DOHH2 (cell line): ENCODE measurements at regions not wholly inside any gene's neighbourhood (a gene's known extent, or its start where the extent isn't known, plus 50 kb on each side); places are given as distances from the start of the nearest gene placed in this dataset.
"Not testable (repeated sequence)": the region's sequence is repeated elsewhere in the genome, so short reads cannot be mapped to it uniquely, and the experiment has no call there.

ENCODE experiments used
- H3F3A ChIP-seq: fragments of 200-600 bp; sonication (generic), shearing (Covaris generic); 2 replicates; pipeline ENCODE4 v1.6.0; 2016; ENCODE audit warnings: antibody characterized with exemption, mild to moderate bottlenecking; ENCODE audit not compliant: control insufficient read depth, insufficient read depth
- H3K27ac ChIP-seq: fragments of 200-600 bp; sonication (generic); 2 replicates; pipeline ENCODE4 v1.5.1; 2014; ENCODE audit warnings: low read depth, mild to moderate bottlenecking, low read length, moderate library complexity
- H3K27me3 ChIP-seq: fragments of 200-600 bp; sonication (generic); 2 replicates; pipeline ENCODE4 v1.6.1; 2014; ENCODE audit warnings: mild to moderate bottlenecking, low read length, mixed read lengths; ENCODE audit not compliant: control insufficient read depth
- H3K36me3 ChIP-seq: fragments of 200-600 bp; sonication (generic); 2 replicates; pipeline ENCODE4 v1.6.1; 2014; ENCODE audit warnings: mild to moderate bottlenecking, low read length, moderate library complexity, mixed read lengths; ENCODE audit not compliant: control insufficient read depth
- H3K4me1 ChIP-seq: fragments of 200-600 bp; sonication (generic); 2 replicates; pipeline ENCODE4 v1.6.1; 2014; ENCODE audit warnings: mild to moderate bottlenecking, low read length, mixed read lengths; ENCODE audit not compliant: control insufficient read depth
- H3K4me2 ChIP-seq: fragments of 200-600 bp; sonication (generic); 2 replicates; pipeline ENCODE4 v1.6.0; 2014; ENCODE audit warnings: mild to moderate bottlenecking, low read length, moderate library complexity
- H3K4me3 ChIP-seq: fragments of 200-600 bp; sonication (generic); 2 replicates; pipeline ENCODE4 v1.5.1; 2014; ENCODE audit warnings: mild to moderate bottlenecking, low read length, mixed read lengths
- H3K79me2 ChIP-seq: fragments of 200-600 bp; sonication (generic); 2 replicates; pipeline ENCODE4 v1.6.1; 2014; ENCODE audit warnings: mild to moderate bottlenecking, low read length, mixed read lengths; ENCODE audit not compliant: control insufficient read depth
- H3K9me2 ChIP-seq: fragments of 200-600 bp; sonication (generic); replicated peaks from 2 replicates; pipeline ENCODE4 v1.6.1; 2014; ENCODE audit warnings: mild to moderate bottlenecking, low read length, mixed read lengths; ENCODE audit not compliant: control insufficient read depth
- H3K9me3 ChIP-seq: fragments of 200-600 bp; sonication (generic); 2 replicates; pipeline ENCODE4 v1.6.1; 2014; ENCODE audit warnings: antibody characterized with exemption, low read length, mixed read lengths; ENCODE audit not compliant: control insufficient read depth, insufficient read depth
- H4K20me1 ChIP-seq: fragments of 200-600 bp; sonication (generic); 2 replicates; pipeline ENCODE4 v1.6.0; 2014; ENCODE audit warnings: low read depth, mild to moderate bottlenecking, antibody characterized with exemption, low read length, moderate library complexity; ENCODE audit not compliant: control insufficient read depth, insufficient read depth
- CTCF ChIP-seq: fragments of 200-600 bp; sonication (generic); IDR thresholded peaks from one replicate; pipeline ENCODE4 v1.5.1; 2014; ENCODE audit warnings: antibody characterized with exemption, mild to moderate bottlenecking, low read depth, low read length; ENCODE audit not compliant: poor library complexity, severe bottlenecking
- EZH2phosphoT487 ChIP-seq: fragments of 200-600 bp; sonication (generic); IDR thresholded peaks from 2 replicates; pipeline ENCODE4 v1.6.1; 2017; ENCODE audit warnings: borderline replicate concordance, mild to moderate bottlenecking, antibody characterized with exemption, low read length, moderate library complexity, mixed read lengths

- no peak overlapping the region for H3K4me2 ChIP-seq
- no peaks in the 10 kb centered on the region for H3K79me2 ChIP-seq
- H3K4me3 ChIP-seq: no peak overlapping the region
- H3K36me3 ChIP-seq: no peaks in the 10 kb centered on the region
- H4K20me1 ChIP-seq: no peaks in the 10 kb centered on the region
- no peaks in the 10 kb centered on the region for H3K27me3 ChIP-seq
- H3K9me2 ChIP-seq: no peaks in the 10 kb centered on the region
- H3K9me3 ChIP-seq: no peaks in the 10 kb centered on the region
- TF ChIP-seq CTCF (no peak), EZH2phosphoT487 (no peak)
- H3K4me1 ChIP-seq: no peaks in the 10 kb centered on the region
- H3K27ac ChIP-seq: no peak overlapping the region
- no peaks in the 10 kb centered on the region for H3F3A ChIP-seq
Measured at GRCh38 chr9:85303757-85304134, 438.0 kb downstream of the AGTPBP1 start.

- H3K27ac ChIP-seq: no peak overlapping the region
- H3K36me3 ChIP-seq: no peaks in the 10 kb centered on the region
- H4K20me1 ChIP-seq: no peaks in the 10 kb centered on the region
- no peaks in the 10 kb centered on the region for H3K79me2 ChIP-seq
- no peak overlapping the region for H3K4me3 ChIP-seq
- TF ChIP-seq CTCF (no peak), EZH2phosphoT487 (no peak)
- H3K9me3 ChIP-seq: no peaks in the 10 kb centered on the region
- no peaks in the 10 kb centered on the region for H3F3A ChIP-seq
- H3K27me3 ChIP-seq: no peaks in the 10 kb centered on the region
- H3K4me1 ChIP-seq: no peaks in the 10 kb centered on the region
- no peaks in the 10 kb centered on the region for H3K9me2 ChIP-seq
- no peak overlapping the region for H3K4me2 ChIP-seq
Measured at GRCh38 chr9:85302938-85303756, 438.6 kb downstream of the AGTPBP1 start.

GRCh38 chr9:85298499-85298898 is 443.3 kb downstream of the AGTPBP1 start:
- H3K27ac ChIP-seq: no peak overlapping the region
- H3K27me3 ChIP-seq: no peaks in the 10 kb centered on the region
- TF ChIP-seq EZH2phosphoT487 (no peak), CTCF (no peak)

DNA sequence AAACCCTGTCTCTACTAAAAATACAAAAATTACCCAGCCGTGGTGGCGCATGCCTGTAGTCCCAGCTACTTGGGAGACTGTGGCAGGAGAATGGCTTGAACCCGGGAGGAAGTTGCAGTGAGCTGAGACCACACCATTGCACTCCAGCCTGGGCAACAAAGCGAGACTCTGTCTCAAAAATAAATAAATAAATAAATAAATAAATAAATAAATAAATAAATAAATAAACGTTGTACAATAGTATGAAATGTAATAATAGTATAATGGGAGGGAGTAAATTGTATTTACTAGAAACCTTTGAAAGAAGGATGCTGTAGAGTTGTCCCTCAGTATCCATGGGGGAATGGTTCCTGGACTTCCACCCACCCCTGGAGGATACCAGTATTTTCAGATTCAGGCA is 446.5 kb downstream of the AGTPBP1 start:
- not testable (repeated sequence) for H4K20me1 ChIP-seq, H3K36me3 ChIP-seq, H3K9me2 ChIP-seq, H3F3A ChIP-seq, H3K27me3 ChIP-seq, H3K9me3 ChIP-seq, H3K4me3 ChIP-seq, H3K4me1 ChIP-seq, H3K4me2 ChIP-seq, H3K27ac ChIP-seq, H3K79me2 ChIP-seq

More at GRCh38 chr9:85298499-85298898, 443.3 kb downstream of the AGTPBP1 start:
- Histone ChIP-seq H3F3A (no peaks in the 10 kb centered on the region), H4K20me1 (no peaks in the 10 kb centered on the region), H3K4me1 (no peaks in the 10 kb centered on the region), H3K4me3 (no peak overlapping the region), H3K36me3 (no peaks in the 10 kb centered on the region), H3K79me2 (no peaks in the 10 kb centered on the region), H3K9me3 (no peaks in the 10 kb centered on the region), H3K4me2 (no peak overlapping the region), H3K9me2 (no peaks in the 10 kb centered on the region)
